ENCODE measurements at regions not wholly inside any gene's neighbourhood (a gene's known extent, or its start where the extent isn't known, plus 50 kb on each side); places are given as distances from the start of the nearest gene placed in this dataset.

DNA sequence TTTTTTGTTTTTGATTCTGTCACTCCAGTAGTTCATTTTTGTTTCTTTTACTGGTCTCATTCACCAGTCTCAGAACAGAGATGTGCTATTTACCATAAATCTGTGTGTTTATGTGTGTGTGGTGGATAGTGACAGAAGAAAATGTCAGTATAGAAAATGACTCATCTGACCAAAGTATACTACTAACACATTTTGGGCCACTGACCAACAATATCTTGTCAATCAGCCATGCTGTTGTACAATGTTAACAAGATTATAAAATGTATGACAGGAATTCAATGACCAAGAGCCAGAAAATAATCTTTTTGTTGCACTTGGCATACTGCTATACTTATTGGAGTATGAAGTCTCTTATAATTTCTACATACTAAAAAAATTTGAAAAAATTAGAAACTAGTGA lies 1081.4 kb upstream of the NRXN1 start:
- TF ChIP-seq, protein P1, sequence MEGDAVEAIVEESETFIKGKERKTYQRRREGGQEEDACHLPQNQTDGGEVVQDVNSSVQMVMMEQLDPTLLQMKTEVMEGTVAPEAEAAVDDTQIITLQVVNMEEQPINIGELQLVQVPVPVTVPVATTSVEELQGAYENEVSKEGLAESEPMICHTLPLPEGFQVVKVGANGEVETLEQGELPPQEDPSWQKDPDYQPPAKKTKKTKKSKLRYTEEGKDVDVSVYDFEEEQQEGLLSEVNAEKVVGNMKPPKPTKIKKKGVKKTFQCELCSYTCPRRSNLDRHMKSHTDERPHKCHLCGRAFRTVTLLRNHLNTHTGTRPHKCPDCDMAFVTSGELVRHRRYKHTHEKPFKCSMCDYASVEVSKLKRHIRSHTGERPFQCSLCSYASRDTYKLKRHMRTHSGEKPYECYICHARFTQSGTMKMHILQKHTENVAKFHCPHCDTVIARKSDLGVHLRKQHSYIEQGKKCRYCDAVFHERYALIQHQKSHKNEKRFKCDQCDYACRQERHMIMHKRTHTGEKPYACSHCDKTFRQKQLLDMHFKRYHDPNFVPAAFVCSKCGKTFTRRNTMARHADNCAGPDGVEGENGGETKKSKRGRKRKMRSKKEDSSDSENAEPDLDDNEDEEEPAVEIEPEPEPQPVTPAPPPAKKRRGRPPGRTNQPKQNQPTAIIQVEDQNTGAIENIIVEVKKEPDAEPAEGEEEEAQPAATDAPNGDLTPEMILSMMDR (IDR thresholded peaks at IDR 0.05), result no peak
- no peak for TF ChIP-seq POLR2A (IDR thresholded peaks at IDR 0.05)

Measured in right lobe of liver (tissue), 4 donors.